Spleen (tissue), 11 donors: ENCODE measurements at regions not wholly inside any gene's neighbourhood (a gene's known extent, or its start where the extent isn't known, plus 50 kb on each side); places are given as distances from the start of the nearest gene placed in this dataset.

Experiments used
- DNase-seq: peaks from one replicate; pipeline ENCODE4 v3.0.0-alpha.2; 2020
- H3K27ac ChIP-seq, 8 donors: fragments of 200-600 bp; sonication (generic) in 7 of 8; 1 replicate in 4 of 8; 2 replicates in 4 of 8; pipeline versions ENCODE4 v1.5.0 to v1.8.0; 2016 to 2021; ENCODE audit warnings: inconsistent platforms in 4 of 8, mild to moderate bottlenecking in 4 of 8, moderate library complexity in 1 of 8
- H3K27me3 ChIP-seq, 7 donors: fragments of 200-600 bp; sonication (generic) in 6 of 7; replicated peaks in 1 of 7; 1 replicate in 4 of 7; 2 replicates in 3 of 7; pipeline versions ENCODE4 v1.5.0 to v1.8.0; 2016 to 2021; ENCODE audit warnings: inconsistent platforms in 3 of 7, mild to moderate bottlenecking in 1 of 7
- H3K36me3 ChIP-seq, 6 donors: fragments of 200-600 bp; sonication (generic) in 5 of 6; 1 replicate in 4 of 6; 2 replicates in 2 of 6; pipeline versions ENCODE4 v1.5.0 to v1.8.0; 2016 to 2021; ENCODE audit warnings: inconsistent platforms in 2 of 6
- H3K4me1 ChIP-seq, 6 donors: fragments of 200-600 bp; sonication (generic) in 5 of 6; 1 replicate in 3 of 6; 2 replicates in 3 of 6; pipeline versions ENCODE4 v1.5.0 to v1.8.0; 2016 to 2021; ENCODE audit warnings: inconsistent platforms in 3 of 6
- H3K4me3 ChIP-seq, 8 donors: fragments of 200-600 bp; sonication (generic) in 7 of 8; 1 replicate in 4 of 8; 2 replicates in 4 of 8; pipeline versions ENCODE4 v1.5.0 to v1.8.0; 2016 to 2021; ENCODE audit warnings: inconsistent platforms in 4 of 8, mild to moderate bottlenecking in 4 of 8, moderate library complexity in 2 of 8
- H3K9me3 ChIP-seq, 8 donors: fragments of 200-600 bp; sonication (generic) in 7 of 8; 1 replicate in 4 of 8; 2 replicates in 4 of 8; pipeline versions ENCODE4 v1.5.0 to v1.8.0; 2016 to 2021; ENCODE audit warnings: inconsistent platforms in 4 of 8
- POLR2A ChIP-seq, 3 donors: fragments of 450-650 bp; IDR thresholded peaks; one replicate each; pipeline ENCODE4 v1.5.1; 2017; ENCODE audit warnings: antibody characterized with exemption in 3 of 3, mild to moderate bottlenecking in 1 of 3
- POLR2AphosphoS5 ChIP-seq, 3 donors: sonication (generic); formaldehyde crosslinking; IDR thresholded peaks; one replicate each; pipeline ENCODE4 v1.5.1; 2017; ENCODE audit warnings: antibody characterized with exemption in 3 of 3
- WGBS, 5 donors: extraction: QIAGEN DNeasy Blood & Tissue Kit in 3 of 5; methylation state at CpG; one replicate each; pipeline versions ENCODE4 v1.1.5 to v1.1.7; 2013 to 2018; 5-methylcytosine and 5-hydroxymethylcytosine counted together
- intact Hi-C: fragments of 100-400 bp; cut with DNase I; formaldehyde crosslinking; loops from one replicate; pipeline ENCODE4 v1.15.0; 2023; ENCODE audit warnings: low total_unique reads
- TF ChIP-seq, protein P1 (sequence below), 11 experiments: fragments of 200-600 bp in 7 of 11; fragments of 450-650 bp in 4 of 11; sonication (generic) in 4 of 11; IDR thresholded peaks in 8 of 11; conservative IDR thresholded peaks in 3 of 11; 1 replicate in 7 of 11; 2 replicates in 4 of 11; pipeline versions ENCODE4 v1.4.0 to v1.8.0; 2016 to 2021; ENCODE audit warnings: antibody characterized with exemption in 11 of 11, inconsistent platforms in 4 of 11, mild to moderate bottlenecking in 1 of 11
- donor health status: healthy with polysubstance abuse.
- donor health status: DM: no; HTN: no; CAD: no; lungs with moderate emphysema.
- donor health status: DM: no; HTN: no; CAD: no.
- donor health status: Bipolar disorder and iron deficiency.
- donor health status: healthy.
- donor health status: DM: no; HTN: no; CAD: no.
- donor health status: DM: yes; HTN: yes; CAD: no.

DNA sequence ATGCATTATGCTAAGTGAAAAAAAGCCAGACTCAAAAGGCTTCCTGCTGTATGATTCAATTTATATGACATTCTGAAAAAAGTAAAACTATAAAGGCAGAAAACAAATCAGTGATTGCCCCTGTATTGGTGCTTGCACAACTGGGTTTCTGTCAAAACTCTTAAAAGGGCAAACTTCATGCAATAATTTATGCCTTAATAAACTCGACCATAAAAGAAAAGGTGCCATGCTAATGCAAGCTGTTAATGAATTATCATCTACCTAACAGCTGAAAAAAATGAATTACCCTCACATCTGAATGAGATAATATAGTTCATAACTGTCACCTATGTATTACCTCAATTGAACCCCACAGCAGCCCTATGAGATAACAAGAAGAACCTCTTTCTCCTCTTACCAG is 120.8 kb upstream of the ATP1A1 start:
- Histone ChIP-seq H3K36me3 (no peaks in the 10 kb centered on the region), H3K9me3 (no peaks in the 10 kb centered on the region), H3K27me3 (no peaks in the 10 kb centered on the region), H3K4me3 (no peak overlapping the region), H3K27ac (no peak overlapping the region), H3K4me1 (no peaks in the 10 kb centered on the region)
- DNase-seq = no peak
- WGBS, 5 donors = 51 to 81% (median 63%) methylated on average over 1 of the region's 1 CpG
- intact Hi-C loops = no loop called here
- TF ChIP-seq, protein P1, sequence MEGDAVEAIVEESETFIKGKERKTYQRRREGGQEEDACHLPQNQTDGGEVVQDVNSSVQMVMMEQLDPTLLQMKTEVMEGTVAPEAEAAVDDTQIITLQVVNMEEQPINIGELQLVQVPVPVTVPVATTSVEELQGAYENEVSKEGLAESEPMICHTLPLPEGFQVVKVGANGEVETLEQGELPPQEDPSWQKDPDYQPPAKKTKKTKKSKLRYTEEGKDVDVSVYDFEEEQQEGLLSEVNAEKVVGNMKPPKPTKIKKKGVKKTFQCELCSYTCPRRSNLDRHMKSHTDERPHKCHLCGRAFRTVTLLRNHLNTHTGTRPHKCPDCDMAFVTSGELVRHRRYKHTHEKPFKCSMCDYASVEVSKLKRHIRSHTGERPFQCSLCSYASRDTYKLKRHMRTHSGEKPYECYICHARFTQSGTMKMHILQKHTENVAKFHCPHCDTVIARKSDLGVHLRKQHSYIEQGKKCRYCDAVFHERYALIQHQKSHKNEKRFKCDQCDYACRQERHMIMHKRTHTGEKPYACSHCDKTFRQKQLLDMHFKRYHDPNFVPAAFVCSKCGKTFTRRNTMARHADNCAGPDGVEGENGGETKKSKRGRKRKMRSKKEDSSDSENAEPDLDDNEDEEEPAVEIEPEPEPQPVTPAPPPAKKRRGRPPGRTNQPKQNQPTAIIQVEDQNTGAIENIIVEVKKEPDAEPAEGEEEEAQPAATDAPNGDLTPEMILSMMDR (IDR thresholded peaks at IDR 0.05 in 8 of 11, conservative IDR thresholded peaks at IDR 0.05 in 3 of 11) = no peak
- TF ChIP-seq POLR2A (IDR thresholded peaks at IDR 0.05) = no peak
- no peak for TF ChIP-seq POLR2AphosphoS5 (IDR thresholded peaks at IDR 0.05)

GRCh38 chr1:116252785-116253184 is 120.3 kb upstream of the ATP1A1 start:
- no peak for DNase-seq
- Histone ChIP-seq H3K27me3 (no peaks in the 10 kb centered on the region), H3K36me3 (no peaks in the 10 kb centered on the region), H3K4me3 (no peak overlapping the region), H3K9me3 (no peaks in the 10 kb centered on the region), H3K4me1 (no peaks in the 10 kb centered on the region), H3K27ac (no peak overlapping the region)
- TF ChIP-seq POLR2AphosphoS5 (IDR thresholded peaks at IDR 0.05) = no peak
- TF ChIP-seq, protein P1 (IDR thresholded peaks at IDR 0.05 in 8 of 11, conservative IDR thresholded peaks at IDR 0.05 in 3 of 11) = no peak
- intact Hi-C loops = no loop called here

DNA sequence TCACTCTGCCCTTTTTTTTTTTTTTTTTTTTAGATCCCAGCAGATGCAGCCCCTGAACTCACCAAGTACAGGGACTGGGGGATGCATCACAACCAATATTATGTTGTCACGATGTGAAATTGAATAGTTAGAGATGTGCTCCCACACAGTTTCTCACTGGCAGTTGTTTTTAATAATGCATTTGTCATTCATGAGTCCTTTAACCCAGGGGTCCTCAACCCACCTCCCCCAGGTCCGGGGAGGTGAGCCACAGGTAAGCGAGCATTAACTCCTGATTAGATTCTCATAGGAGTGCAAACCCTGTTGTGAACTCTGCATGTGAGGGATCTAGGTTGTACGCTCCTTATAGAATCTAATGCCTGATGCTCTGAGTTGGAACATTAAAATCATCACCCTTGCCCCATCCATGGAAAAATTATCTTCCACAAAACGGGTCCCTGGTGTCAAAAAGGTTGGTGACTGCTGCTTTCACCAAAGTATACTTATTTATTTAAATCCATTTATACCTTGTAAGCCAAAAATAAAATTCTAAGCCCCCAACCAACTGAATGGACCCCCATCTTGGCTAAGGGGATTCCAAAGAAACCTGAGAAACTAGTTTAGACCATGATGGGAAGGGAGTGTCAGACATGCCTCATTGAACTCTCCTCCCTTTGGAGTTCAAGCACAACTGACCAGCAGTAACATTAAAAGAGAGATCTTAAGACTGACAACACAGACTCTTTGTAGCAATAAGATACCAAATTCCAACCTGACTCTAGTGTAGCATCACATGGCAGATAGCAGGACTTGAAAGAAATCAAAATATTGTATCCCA is 119.3 kb upstream of the ATP1A1 start:
- TF ChIP-seq POLR2A (IDR thresholded peaks at IDR 0.05) (no peak), POLR2AphosphoS5 (IDR thresholded peaks at IDR 0.05) (no peak)
- TF ChIP-seq, protein P1 (IDR thresholded peaks at IDR 0.05 in 8 of 11, conservative IDR thresholded peaks at IDR 0.05 in 3 of 11) = no peak
- H3K4me1 ChIP-seq = no peaks in the 10 kb centered on the region
- H3K36me3 ChIP-seq = no peaks in the 10 kb centered on the region
- intact Hi-C loops = no loop called here
- no peaks in the 10 kb centered on the region for H3K9me3 ChIP-seq
- DNase-seq = no peak
- no peak overlapping the region for H3K4me3 ChIP-seq
- no peak overlapping the region for H3K27ac ChIP-seq
- WGBS, 5 donors = 67 to 93% (median 86%) methylated on average over 5 of the region's 5 CpGs
- no peaks in the 10 kb centered on the region for H3K27me3 ChIP-seq

DNA sequence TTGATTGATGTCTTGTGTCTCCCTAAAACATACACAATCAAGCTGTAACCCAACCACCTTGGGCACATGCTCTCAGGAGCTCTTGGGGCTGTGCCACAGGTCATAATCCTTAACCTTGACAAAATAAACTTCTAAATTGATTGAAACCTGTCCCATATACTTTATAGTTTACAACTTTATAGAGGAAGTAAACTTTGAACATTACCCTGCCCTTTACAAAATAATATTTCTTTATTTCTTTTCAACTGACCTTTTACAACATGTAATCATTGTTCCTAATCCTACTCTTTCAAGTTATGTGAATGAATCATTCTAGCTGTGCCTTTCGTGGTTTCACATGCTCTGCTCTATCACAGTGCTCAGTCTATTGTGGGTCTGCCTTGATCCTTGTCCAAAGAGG is 118.3 kb upstream of the ATP1A1 start:
- TF ChIP-seq, protein P1 (IDR thresholded peaks at IDR 0.05 in 8 of 11, conservative IDR thresholded peaks at IDR 0.05 in 3 of 11) = no peak
- TF ChIP-seq POLR2A (IDR thresholded peaks at IDR 0.05) = no peak
- H3K9me3 ChIP-seq = no peaks in the 10 kb centered on the region
- intact Hi-C loops = no loop called here
- H3K4me3 ChIP-seq = no peak overlapping the region
- no peak overlapping the region for H3K27ac ChIP-seq
- no peaks in the 10 kb centered on the region for H3K27me3 ChIP-seq
- 78 to 86% (median 81%) methylated on average over 1 of the region's 1 CpG for WGBS, 5 donors
- DNase-seq = no peak
- H3K4me1 ChIP-seq = no peaks in the 10 kb centered on the region
- H3K36me3 ChIP-seq = no peaks in the 10 kb centered on the region
